Chondrocyte (in vitro differentiated cells): ENCODE measurements at regions not wholly inside any gene's neighbourhood (a gene's known extent, or its start where the extent isn't known, plus 50 kb on each side); places are given as distances from the start of the nearest gene placed in this dataset.

Source experiments
- DNase-seq: peaks from one replicate; pipeline ENCODE4 v3.0.0; 2021; ENCODE audit warnings: mixed read lengths, low spot score
- H3K27ac Mint-ChIP-seq: one replicate; pipeline ENCODE4 v1.8.0; 2021; ENCODE audit warnings: mild to moderate bottlenecking, moderate library complexity, mixed read lengths; ENCODE audit not compliant: unreplicated experiment
- H3K27me3 Mint-ChIP-seq: 2 replicates; pipeline ENCODE4 v1.8.0; 2021; ENCODE audit warnings: low read depth, mixed read lengths
- H3K36me3 Mint-ChIP-seq: 2 replicates; pipeline ENCODE4 v1.8.0; 2021; ENCODE audit warnings: low read depth, mixed read lengths
- H3K4me1 Mint-ChIP-seq: 2 replicates; pipeline ENCODE4 v1.8.0; 2021; ENCODE audit warnings: low read depth, mild to moderate bottlenecking, mixed read lengths
- H3K4me3 Mint-ChIP-seq: one replicate; pipeline ENCODE4 v1.8.0; 2021; ENCODE audit warnings: mild to moderate bottlenecking, moderate library complexity, mixed read lengths; ENCODE audit not compliant: unreplicated experiment
- H3K9me3 Mint-ChIP-seq: 2 replicates; pipeline ENCODE4 v1.8.0; 2021; ENCODE audit warnings: low read depth, mixed read lengths
- TF ChIP-seq, protein P1 (sequence below): fragments of 200-600 bp; sonication (generic); IDR thresholded peaks from 2 replicates; pipeline ENCODE4 v1.5.0; 2021; ENCODE audit warnings: antibody characterized with exemption, mild to moderate bottlenecking, moderate library complexity

DNA sequence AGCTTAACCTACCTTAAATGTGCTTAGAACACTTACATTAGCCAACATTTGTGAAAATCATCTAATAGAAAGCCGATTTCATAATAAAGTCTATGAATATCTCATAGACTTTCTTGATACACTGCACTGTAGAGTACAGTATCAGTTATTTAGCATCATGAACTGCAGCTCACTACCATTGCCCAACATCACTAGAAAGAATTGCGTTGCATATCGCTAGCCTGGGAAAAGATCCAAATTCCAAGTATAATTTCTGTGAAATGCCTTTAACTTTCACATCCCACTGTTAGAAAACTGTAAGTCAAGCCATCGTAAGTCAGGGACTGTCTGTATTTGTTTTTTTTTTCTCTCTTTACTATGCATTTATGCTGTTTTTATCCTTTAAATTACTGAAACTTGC, 918.6 kb upstream of the PABPC4L start:
- Mint-ChIP-seq H3K4me3 (no peak overlapping the region), H3K9me3 (peaks cover 3% of the 10 kb centered on the region), H3K27me3 (peaks cover 1% of the 10 kb centered on the region), H3K36me3 (no peaks in the 10 kb centered on the region), H3K27ac (no peak overlapping the region), H3K4me1 (peaks cover 18% of the 10 kb centered on the region)
- TF ChIP-seq, protein P1, sequence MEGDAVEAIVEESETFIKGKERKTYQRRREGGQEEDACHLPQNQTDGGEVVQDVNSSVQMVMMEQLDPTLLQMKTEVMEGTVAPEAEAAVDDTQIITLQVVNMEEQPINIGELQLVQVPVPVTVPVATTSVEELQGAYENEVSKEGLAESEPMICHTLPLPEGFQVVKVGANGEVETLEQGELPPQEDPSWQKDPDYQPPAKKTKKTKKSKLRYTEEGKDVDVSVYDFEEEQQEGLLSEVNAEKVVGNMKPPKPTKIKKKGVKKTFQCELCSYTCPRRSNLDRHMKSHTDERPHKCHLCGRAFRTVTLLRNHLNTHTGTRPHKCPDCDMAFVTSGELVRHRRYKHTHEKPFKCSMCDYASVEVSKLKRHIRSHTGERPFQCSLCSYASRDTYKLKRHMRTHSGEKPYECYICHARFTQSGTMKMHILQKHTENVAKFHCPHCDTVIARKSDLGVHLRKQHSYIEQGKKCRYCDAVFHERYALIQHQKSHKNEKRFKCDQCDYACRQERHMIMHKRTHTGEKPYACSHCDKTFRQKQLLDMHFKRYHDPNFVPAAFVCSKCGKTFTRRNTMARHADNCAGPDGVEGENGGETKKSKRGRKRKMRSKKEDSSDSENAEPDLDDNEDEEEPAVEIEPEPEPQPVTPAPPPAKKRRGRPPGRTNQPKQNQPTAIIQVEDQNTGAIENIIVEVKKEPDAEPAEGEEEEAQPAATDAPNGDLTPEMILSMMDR = no peak
- no peak for DNase-seq

DNA sequence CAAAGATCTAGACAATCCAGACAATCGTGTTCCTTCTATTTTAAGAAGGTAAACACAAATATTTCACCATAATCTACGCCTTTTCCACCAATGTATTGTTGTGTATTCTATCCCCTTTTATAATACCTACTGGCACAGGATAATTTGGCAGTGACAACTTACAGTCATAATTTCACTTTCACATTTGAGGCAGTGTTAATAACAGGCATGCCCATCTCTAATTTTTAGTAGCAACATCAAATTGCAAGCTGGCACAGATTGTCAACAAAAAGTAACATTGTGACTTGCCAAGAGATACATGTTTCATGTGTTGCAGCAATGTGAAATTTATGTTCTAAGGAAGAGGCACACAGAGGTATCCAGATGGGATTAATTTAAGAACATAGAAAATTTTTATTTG, 912.5 kb upstream of the PABPC4L start:
- Mint-ChIP-seq H3K36me3 (peaks cover 3% of the 10 kb centered on the region), H3K27ac (no peak overlapping the region), H3K4me1 (peaks cover 2% of the 10 kb centered on the region), H3K9me3 (peaks cover 13% of the 10 kb centered on the region), H3K27me3 (peaks cover 1% of the 10 kb centered on the region), H3K4me3 (no peak overlapping the region)
- DNase-seq = no peak
- TF ChIP-seq, protein P1 = no peak

DNA sequence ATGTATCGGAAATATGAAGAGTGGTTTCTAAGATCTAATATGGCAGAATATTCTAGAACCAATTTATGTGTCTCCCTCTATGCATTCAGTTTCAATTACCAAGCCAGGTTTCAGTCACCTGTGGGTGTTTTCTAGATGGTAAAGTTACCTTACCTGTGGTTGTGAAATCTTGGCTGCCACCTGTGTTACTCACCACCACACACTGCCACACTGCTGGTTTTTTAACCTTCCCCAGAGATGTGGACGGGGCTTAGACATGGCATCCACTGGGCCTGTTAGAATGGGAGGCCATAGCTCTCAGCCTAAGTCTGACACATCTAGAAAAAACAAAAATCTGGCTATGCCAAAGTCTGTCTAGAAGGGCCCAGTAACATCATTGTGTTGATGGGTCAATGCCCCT, 896.5 kb upstream of the PABPC4L start:
- no peaks in the 10 kb centered on the region for H3K36me3 Mint-ChIP-seq
- TF ChIP-seq, protein P1 = no peak
- H3K4me1 Mint-ChIP-seq = no peaks in the 10 kb centered on the region
- H3K4me3 Mint-ChIP-seq = no peak overlapping the region
- H3K9me3 Mint-ChIP-seq = no peaks in the 10 kb centered on the region
- H3K27ac Mint-ChIP-seq = no peak overlapping the region
- DNase-seq = no peak
- H3K27me3 Mint-ChIP-seq = no peaks in the 10 kb centered on the region

DNA sequence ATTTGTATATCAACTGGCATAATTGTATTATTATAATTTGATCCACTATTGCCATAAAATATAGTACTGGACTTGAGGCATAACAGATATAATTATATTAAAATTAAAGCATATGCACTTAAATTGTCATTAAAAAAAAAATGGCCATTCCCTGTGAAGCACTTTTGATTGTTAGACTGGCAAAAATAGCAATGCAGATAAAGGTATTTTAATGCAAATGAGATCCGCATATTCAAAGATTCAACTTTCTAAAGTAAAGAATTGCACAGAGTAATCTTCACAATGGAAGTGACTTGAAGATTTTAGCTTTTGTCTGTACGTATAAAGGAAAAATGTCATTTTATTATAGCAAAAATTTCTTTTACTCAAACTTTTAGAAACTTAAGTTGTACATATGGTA, 871.8 kb upstream of the PABPC4L start:
- H3K36me3 Mint-ChIP-seq = peaks cover 10% of the 10 kb centered on the region
- TF ChIP-seq, protein P1 = no peak
- no peak overlapping the region for H3K27ac Mint-ChIP-seq
- H3K9me3 Mint-ChIP-seq = peaks cover 38% of the 10 kb centered on the region
- H3K4me1 Mint-ChIP-seq = no peaks in the 10 kb centered on the region
- H3K27me3 Mint-ChIP-seq = no peaks in the 10 kb centered on the region
- DNase-seq = no peak
- no peak overlapping the region for H3K4me3 Mint-ChIP-seq

DNA sequence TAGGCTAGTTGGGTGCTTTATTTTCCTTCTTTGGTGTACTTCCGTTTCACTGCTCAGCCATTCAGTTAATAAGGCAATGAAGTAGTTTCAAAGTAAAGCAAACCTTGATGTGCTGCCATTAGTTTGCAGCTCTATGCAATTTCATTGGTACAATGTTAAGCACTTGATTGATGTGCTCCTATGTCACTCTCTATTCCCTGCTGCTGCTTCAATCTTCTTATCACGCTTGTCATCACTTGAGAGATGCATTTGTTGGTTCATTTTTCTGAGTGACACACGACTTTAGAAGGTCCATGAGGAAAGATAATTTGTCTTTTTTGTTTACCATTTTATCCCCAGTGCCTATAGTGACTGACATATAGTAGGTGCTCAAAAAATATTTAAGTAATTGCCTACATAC, 871.0 kb upstream of the PABPC4L start:
- Mint-ChIP-seq H3K36me3 (peaks cover 9% of the 10 kb centered on the region), H3K27ac (no peak overlapping the region), H3K4me1 (no peaks in the 10 kb centered on the region), H3K9me3 (peaks cover 29% of the 10 kb centered on the region), H3K4me3 (no peak overlapping the region), H3K27me3 (no peaks in the 10 kb centered on the region)
- no peak for DNase-seq
- TF ChIP-seq, protein P1 = no peak
